PC-3 (cell line): ENCODE measurements at regions not wholly inside any gene's neighbourhood (a gene's known extent, or its start where the extent isn't known, plus 50 kb on each side); places are given as distances from the start of the nearest gene placed in this dataset.

ENCODE experiments used
- ATAC-seq: fragments of 200-7000 bp; cut with Tn5 transposase; 2 replicates; pipeline ENCODE4 v1.9.1; 2020; ENCODE audit warnings: mild to moderate bottlenecking, moderate library complexity
- BruUV-seq: library from RNA; stranded (reverse); fragments of 400-500 nt; replicated peaks from 2 replicates; lab custom pipeline; 2021; lab: Mats Ljungman, UMichigan
- CTCF ChIA-PET: fragments of 300-600 bp; sonication (Branson Sonifier 250); formaldehyde crosslinking; loops from one replicate; lab custom pipeline; 2022; ENCODE audit warnings: antibody characterized with exemption; lab: Charles Lee
- POLR2A ChIA-PET: fragments of 300-600 bp; sonication (Branson Sonifier 250); formaldehyde crosslinking; loops from one replicate; lab custom pipeline; 2022; ENCODE audit warnings: antibody characterized with exemption; ENCODE audit not compliant: unreplicated experiment; lab: Charles Lee
- DNase-seq: peaks from one replicate; pipeline ENCODE4 v3.0.0-alpha.2; 2015
- H2AFZ ChIP-seq: fragments of 300-600 bp; sonication (generic); 2 replicates; pipeline ENCODE4 v1.6.0; 2016; ENCODE audit warnings: antibody characterized with exemption, low read length
- H3F3A ChIP-seq: fragments of 300-600 bp; sonication (generic); one replicate; pipeline ENCODE4 v1.6.0; 2017; ENCODE audit warnings: antibody characterized with exemption, low read length, control low read depth, mild to moderate bottlenecking; ENCODE audit not compliant: unreplicated experiment
- H3K27ac ChIP-seq: fragments of 300-600 bp; sonication (generic); 2 replicates; pipeline ENCODE4 v1.5.1; 2016; ENCODE audit warnings: mild to moderate bottlenecking, low read length
- H3K27me3 ChIP-seq: fragments of 300-600 bp; sonication (generic); 2 replicates; pipeline ENCODE4 v1.6.1; 2016; ENCODE audit warnings: low read length, mixed read lengths
- H3K36me3 ChIP-seq: fragments of 300-600 bp; sonication (generic); 2 replicates; pipeline ENCODE4 v1.6.1; 2016; ENCODE audit warnings: low read depth, mixed run types, low read length, mixed read lengths
- H3K4me1 ChIP-seq: fragments of 300-600 bp; sonication (generic); 2 replicates; pipeline ENCODE4 v1.5.1; 2016; ENCODE audit warnings: low read length; ENCODE audit not compliant: insufficient read depth
- H3K4me2 ChIP-seq: fragments of 300-600 bp; sonication (generic); 2 replicates; pipeline ENCODE4 v1.6.0; 2016; ENCODE audit warnings: low read length
- H3K4me3 ChIP-seq: fragments of 300-600 bp; sonication (generic); 2 replicates; pipeline ENCODE4 v1.5.1; 2016; ENCODE audit warnings: mild to moderate bottlenecking, low read length, mixed read lengths
- H3K79me2 ChIP-seq: fragments of 300-600 bp; sonication (generic); 2 replicates; pipeline ENCODE4 v1.6.1; 2017; ENCODE audit warnings: low read length, mixed read lengths
- H3K9ac ChIP-seq: fragments of 300-600 bp; sonication (generic); 2 replicates; pipeline ENCODE4 v1.6.0; 2016; ENCODE audit warnings: mild to moderate bottlenecking, low read length
- H3K9me2 ChIP-seq: fragments of 300-600 bp; sonication (generic); replicated peaks from 2 replicates; pipeline ENCODE4 v1.6.1; 2016; ENCODE audit warnings: mixed run types, low read length, mixed read lengths
- H3K9me3 ChIP-seq: fragments of 300-600 bp; sonication (generic); 2 replicates; pipeline ENCODE4 v1.6.1; 2016; ENCODE audit warnings: low read length, mixed read lengths
- H4K20me1 ChIP-seq: fragments of 300-600 bp; sonication (generic); 2 replicates; pipeline ENCODE4 v1.6.1; 2016; ENCODE audit warnings: low read length, mixed read lengths
- CTCF ChIP-seq: fragments of 300-600 bp; sonication (generic); conservative IDR thresholded peaks from 2 replicates; pipeline ENCODE4 v1.5.1; 2017; ENCODE audit warnings: antibody characterized with exemption, low read depth, mild to moderate bottlenecking, low read length
- EZH2 ChIP-seq: fragments of 300-600 bp; sonication (generic); IDR thresholded peaks from one replicate; pipeline ENCODE4 v1.6.1; 2017; ENCODE audit warnings: antibody characterized with exemption, mild to moderate bottlenecking, low read length; ENCODE audit not compliant: unreplicated experiment
- EZH2phosphoT487 ChIP-seq: fragments of 300-600 bp; sonication (generic); IDR thresholded peaks from 2 replicates; pipeline ENCODE4 v1.6.1; 2018; ENCODE audit warnings: mild to moderate bottlenecking, antibody characterized with exemption, low read length, borderline replicate concordance
- intact Hi-C: fragments of 100-400 bp; cut with micrococcal nuclease; formaldehyde crosslinking; loops from 2 replicates; pipeline ENCODE4 v1.9.0; 2023

DNA sequence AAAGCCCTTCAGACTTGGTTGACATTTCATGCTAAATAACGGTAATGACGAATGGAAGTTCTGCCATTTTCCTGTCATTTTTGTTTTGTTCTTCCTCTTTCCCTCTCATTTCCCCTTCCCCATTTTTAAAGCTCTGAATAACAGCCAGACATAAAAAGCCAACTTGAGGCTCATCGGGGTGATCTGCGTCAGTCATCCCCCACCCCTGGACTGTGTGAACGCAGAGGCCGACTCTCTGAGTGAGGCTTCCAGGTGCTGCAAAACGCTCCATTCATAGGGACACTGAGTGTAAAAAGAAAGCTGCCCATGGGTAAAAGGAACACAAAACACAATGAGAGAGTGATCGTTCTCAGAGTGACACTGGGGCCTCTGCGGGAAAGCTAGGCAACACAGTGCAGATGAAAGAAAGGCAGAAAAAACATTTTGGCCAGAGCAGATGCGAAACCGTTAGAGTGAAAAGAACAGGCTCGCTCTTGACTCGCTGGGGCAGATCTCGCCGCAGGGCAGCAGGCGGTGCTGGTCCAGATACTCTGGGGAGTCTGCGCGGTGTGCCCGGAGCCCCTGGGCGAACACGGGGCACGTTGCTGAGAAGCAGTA, 684.8 kb downstream of the QKI start:
- POLR2A ChIA-PET: no interaction called here
- H3K27ac ChIP-seq: no peak overlapping the region
- H3K27me3 ChIP-seq: no peaks in the 10 kb centered on the region
- H2AFZ ChIP-seq: no peak overlapping the region
- H3K9ac ChIP-seq: no peak overlapping the region
- no peak overlapping the region for H3K4me3 ChIP-seq
- no peaks in the 10 kb centered on the region for H3K36me3 ChIP-seq
- H4K20me1 ChIP-seq: no peaks in the 10 kb centered on the region
- H3K79me2 ChIP-seq: no peaks in the 10 kb centered on the region
- intact Hi-C loops: no loop called here
- TF ChIP-seq EZH2 (no peak), CTCF (no peak), EZH2phosphoT487 (no peak)
- H3K4me1 ChIP-seq: no peaks in the 10 kb centered on the region
- H3K9me2 ChIP-seq: no peaks in the 10 kb centered on the region
- no peak overlapping the region for H3K4me2 ChIP-seq
- H3F3A ChIP-seq: no peaks in the 10 kb centered on the region
- no TSS peak for BruUV-seq
- ATAC-seq (no peak), DNase-seq (no peak)
- H3K9me3 ChIP-seq: no peaks in the 10 kb centered on the region
- CTCF ChIA-PET: no interaction called here

- no peak for ATAC-seq
- Histone ChIP-seq H3K9me3 (no peaks in the 10 kb centered on the region), H3K36me3 (no peaks in the 10 kb centered on the region), H3K79me2 (no peaks in the 10 kb centered on the region), H3K27me3 (no peaks in the 10 kb centered on the region), H4K20me1 (no peaks in the 10 kb centered on the region), H3K4me1 (no peaks in the 10 kb centered on the region), H3K4me3 (no peak overlapping the region), H3K27ac (no peak overlapping the region), H3K9ac (no peak overlapping the region), H3F3A (no peaks in the 10 kb centered on the region), H3K4me2 (no peak overlapping the region), H2AFZ (no peak overlapping the region), H3K9me2 (no peaks in the 10 kb centered on the region)
- DNase-seq: no peak
- POLR2A ChIA-PET: no interaction called here
- CTCF ChIA-PET: no interaction called here
- intact Hi-C loops: no loop called here
- TF ChIP-seq CTCF: no peak
- TF ChIP-seq EZH2: no peak
- TF ChIP-seq EZH2phosphoT487: no peak
- BruUV-seq: no TSS peak
These were observed 684.3 kb downstream of the QKI start for GRCh38 chr6:164098857-164099267.

GRCh38 chr6:164097551-164098398, 683.3 kb downstream of the QKI start:
- Histone ChIP-seq H3K9me3 (no peaks in the 10 kb centered on the region), H3F3A (no peaks in the 10 kb centered on the region), H3K9me2 (no peaks in the 10 kb centered on the region), H3K27ac (no peak overlapping the region), H3K4me1 (no peaks in the 10 kb centered on the region), H3K4me2 (peak overlapping the region; percentile 41; the same call in 1 of the 2 replicates), H2AFZ (no peak overlapping the region), H3K79me2 (no peaks in the 10 kb centered on the region), H3K9ac (no peak overlapping the region), H3K36me3 (no peaks in the 10 kb centered on the region), H3K27me3 (no peaks in the 10 kb centered on the region), H3K4me3 (no peak overlapping the region), H4K20me1 (no peaks in the 10 kb centered on the region)
- no TSS peak for BruUV-seq
- intact Hi-C loops: no loop called here
- CTCF ChIA-PET: no interaction called here
- POLR2A ChIA-PET: no interaction called here
- peak; percentile 59 for DNase-seq
- ATAC-seq: peak; percentile 24
- TF ChIP-seq CTCF (no peak), EZH2 (no peak), EZH2phosphoT487 (no peak)
